ENCODE measurements at regions not wholly inside any gene's neighbourhood (a gene's known extent, or its start where the extent isn't known, plus 50 kb on each side); places are given as distances from the start of the nearest gene placed in this dataset.
A peak's percentile ranks its signal among the peaks of the same experiment; 100 is the strongest.

DNA sequence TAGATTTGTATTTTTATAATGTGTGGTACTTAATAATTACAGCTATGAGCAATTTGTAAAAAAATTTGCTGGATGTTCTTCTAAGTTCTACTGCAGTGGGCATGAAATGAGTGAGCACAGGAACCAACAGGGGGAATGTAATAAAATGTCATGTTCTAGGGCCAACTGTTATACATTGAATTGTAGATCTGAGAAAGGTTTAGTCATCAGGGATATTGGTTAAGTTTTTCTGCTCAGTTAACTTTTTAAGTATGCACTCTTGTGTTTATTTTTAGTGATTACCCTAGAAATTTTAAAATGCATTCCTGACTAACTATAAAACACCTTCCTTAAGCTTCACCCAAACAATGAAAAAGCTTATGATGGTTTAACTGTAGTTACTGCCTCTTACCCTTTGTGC is 101.8 kb downstream of the CAND1 start:
- Histone ChIP-seq H2BK12ac (ENCODE audit: low read length) (no peak overlapping the region), H4K8ac (ENCODE audit: low read depth, low read length) (no peak overlapping the region), H3K36me3 (ENCODE audit: control insufficient read depth in 1 of 2, insufficient read depth in 2 of 2, low read length in 2 of 2) (no peaks in the 10 kb centered on the region), H3K23ac (ENCODE audit: low read length) (no peak overlapping the region), H3K4me2 (ENCODE audit: low read length) (no peak overlapping the region), H2BK120ac (ENCODE audit: insufficient read depth, low read length, poor library complexity) (no peak overlapping the region), H3K27ac (ENCODE audit: low read depth, low read length) (no peak overlapping the region), H3K4ac (ENCODE audit: low read depth, low read length) (no peak overlapping the region), H2AK5ac (ENCODE audit: low read length) (no peak overlapping the region), H4K91ac (ENCODE audit: low read depth, low read length) (no peak overlapping the region), H3K14ac (ENCODE audit: low read length) (no peak overlapping the region), H3K9ac (ENCODE audit: low read length) (no peak overlapping the region), H2AFZ (ENCODE audit: insufficient read depth, low read length, poor library complexity) (no peak overlapping the region), H4K12ac (ENCODE audit: low read depth, low read length) (no peak overlapping the region), H3K4me1 (ENCODE audit: control insufficient read depth in 1 of 2, insufficient read depth in 2 of 2, low read length in 2 of 2) (no peaks in the 10 kb centered on the region), H3K79me1 (ENCODE audit: low read length) (no peaks in the 10 kb centered on the region), H3K9me3 (ENCODE audit: insufficient read depth, low read depth, low read length) (no peaks in the 10 kb centered on the region), H3K4me3 (ENCODE audit: low read depth, low read length) (no peak overlapping the region), H3K27me3 (ENCODE audit: insufficient read depth, low read length) (no peaks in the 10 kb centered on the region), H3K18ac (ENCODE audit: low read length) (no peak overlapping the region), H2BK5ac (ENCODE audit: low read depth, low read length, poor library complexity) (no peak overlapping the region), H3K79me2 (ENCODE audit: control insufficient read depth, insufficient read depth, low read length, poor library complexity) (no peaks in the 10 kb centered on the region)
- no peak for DNase-seq

DNA sequence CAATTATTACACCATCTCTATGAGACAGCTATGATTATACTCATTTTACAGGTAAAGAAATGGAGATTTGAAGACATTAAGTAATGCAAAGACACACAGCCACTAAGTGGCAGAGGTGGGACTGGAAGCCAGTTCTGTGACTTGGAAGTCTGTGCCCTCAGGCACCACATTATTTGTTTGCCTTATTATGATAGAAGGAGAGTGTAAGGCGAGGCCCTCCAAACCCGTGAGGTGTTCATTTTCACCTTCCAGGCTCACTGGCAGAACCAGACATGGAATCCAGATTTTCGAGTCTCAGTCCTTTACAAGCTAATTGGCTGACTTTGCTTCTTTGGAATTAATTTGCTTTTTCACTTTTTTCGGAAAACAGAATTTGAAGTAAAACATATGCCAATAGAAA is 107.9 kb downstream of the CAND1 start:
- peak; percentile 82 to 89 for DNase-seq
- H2BK5ac ChIP-seq (ENCODE audit: low read depth, low read length, poor library complexity) = no peak overlapping the region
- H3K4ac ChIP-seq (ENCODE audit: low read depth, low read length) = no peak overlapping the region
- H3K18ac ChIP-seq (ENCODE audit: low read length) = no peak overlapping the region
- H4K8ac ChIP-seq (ENCODE audit: low read depth, low read length) = no peak overlapping the region
- no peaks in the 10 kb centered on the region for H3K36me3 ChIP-seq (ENCODE audit: control insufficient read depth in 1 of 2, insufficient read depth in 2 of 2, low read length in 2 of 2)
- H3K9me3 ChIP-seq (ENCODE audit: insufficient read depth, low read depth, low read length) = no peaks in the 10 kb centered on the region
- H3K4me3 ChIP-seq (ENCODE audit: low read depth, low read length) = no peak overlapping the region
- no peak overlapping the region for H3K14ac ChIP-seq (ENCODE audit: low read length)
- no CpG with 5 or more reads among the region's 4 CpGs for WGBS (ENCODE audit: extremely low coverage, insufficient coverage, insufficient read length)
- no peak overlapping the region for H4K12ac ChIP-seq (ENCODE audit: low read depth, low read length)
- no peak overlapping the region for H2BK12ac ChIP-seq (ENCODE audit: low read length)
- H3K9ac ChIP-seq (ENCODE audit: low read length) = no peak overlapping the region
- no peak overlapping the region for H2AK5ac ChIP-seq (ENCODE audit: low read length)
- no peaks in the 10 kb centered on the region for H3K79me2 ChIP-seq (ENCODE audit: control insufficient read depth, insufficient read depth, low read length, poor library complexity)
- no peak overlapping the region for H3K27ac ChIP-seq (ENCODE audit: low read depth, low read length)
- no peaks in the 10 kb centered on the region for H3K27me3 ChIP-seq (ENCODE audit: insufficient read depth, low read length)
- no peak overlapping the region for H3K23ac ChIP-seq (ENCODE audit: low read length)
- no peak overlapping the region for H2BK120ac ChIP-seq (ENCODE audit: insufficient read depth, low read length, poor library complexity)
- no peaks in the 10 kb centered on the region for H3K79me1 ChIP-seq (ENCODE audit: low read length)
- H3K4me2 ChIP-seq (ENCODE audit: low read length) = no peak overlapping the region
- peaks cover 0 to 6% of the 10 kb centered on the region in 2 experiments for H3K4me1 ChIP-seq (ENCODE audit: control insufficient read depth in 1 of 2, insufficient read depth in 2 of 2, low read length in 2 of 2)
- no peak overlapping the region for H2AFZ ChIP-seq (ENCODE audit: insufficient read depth, low read length, poor library complexity)
- H4K91ac ChIP-seq (ENCODE audit: low read depth, low read length) = no peak overlapping the region

DNA sequence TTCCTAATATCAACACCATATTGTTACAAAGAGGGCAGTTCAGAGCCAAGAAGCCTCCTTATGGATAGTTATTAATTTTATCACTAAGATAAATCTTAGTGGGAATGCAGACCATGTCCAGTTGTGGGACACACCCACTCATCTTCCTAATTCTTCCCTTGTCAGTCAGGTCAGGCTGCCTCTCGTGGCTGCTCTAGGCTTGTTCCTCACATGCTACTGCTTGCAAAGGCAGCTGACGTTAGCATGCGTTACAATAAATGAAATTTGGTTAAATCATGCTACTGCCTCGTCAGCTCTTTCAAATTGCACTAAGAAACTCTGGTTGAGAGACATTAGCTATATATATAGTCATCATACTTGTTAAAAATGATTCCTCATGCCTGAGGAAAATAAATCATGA is 108.4 kb downstream of the CAND1 start:
- no peak overlapping the region for H2BK120ac ChIP-seq (ENCODE audit: insufficient read depth, low read length, poor library complexity)
- no peak overlapping the region for H4K12ac ChIP-seq (ENCODE audit: low read depth, low read length)
- peak; percentile 59 to 65 for DNase-seq
- H3K4me1 ChIP-seq (ENCODE audit: control insufficient read depth in 1 of 2, insufficient read depth in 2 of 2, low read length in 2 of 2) = peaks cover 0 to 6% of the 10 kb centered on the region in 2 experiments
- no peaks in the 10 kb centered on the region for H3K27me3 ChIP-seq (ENCODE audit: insufficient read depth, low read length)
- no peaks in the 10 kb centered on the region for H3K36me3 ChIP-seq (ENCODE audit: control insufficient read depth in 1 of 2, insufficient read depth in 2 of 2, low read length in 2 of 2)
- H3K4ac ChIP-seq (ENCODE audit: low read depth, low read length) = no peak overlapping the region
- no peak overlapping the region for H2BK5ac ChIP-seq (ENCODE audit: low read depth, low read length, poor library complexity)
- H2AK5ac ChIP-seq (ENCODE audit: low read length) = no peak overlapping the region
- H3K18ac ChIP-seq (ENCODE audit: low read length) = no peak overlapping the region
- H3K9me3 ChIP-seq (ENCODE audit: insufficient read depth, low read depth, low read length) = no peaks in the 10 kb centered on the region
- H3K14ac ChIP-seq (ENCODE audit: low read length) = no peak overlapping the region
- WGBS (ENCODE audit: extremely low coverage, insufficient coverage, insufficient read length) = no CpG with 5 or more reads among the region's 4 CpGs
- no peak overlapping the region for H3K27ac ChIP-seq (ENCODE audit: low read depth, low read length)
- H3K23ac ChIP-seq (ENCODE audit: low read length) = no peak overlapping the region
- H3K79me1 ChIP-seq (ENCODE audit: low read length) = no peaks in the 10 kb centered on the region
- H3K9ac ChIP-seq (ENCODE audit: low read length) = no peak overlapping the region
- H4K8ac ChIP-seq (ENCODE audit: low read depth, low read length) = no peak overlapping the region
- H2AFZ ChIP-seq (ENCODE audit: insufficient read depth, low read length, poor library complexity) = no peak overlapping the region
- no peaks in the 10 kb centered on the region for H3K79me2 ChIP-seq (ENCODE audit: control insufficient read depth, insufficient read depth, low read length, poor library complexity)
- no peak overlapping the region for H4K91ac ChIP-seq (ENCODE audit: low read depth, low read length)
- H3K4me3 ChIP-seq (ENCODE audit: low read depth, low read length) = no peak overlapping the region
- H2BK12ac ChIP-seq (ENCODE audit: low read length) = no peak overlapping the region
- no peak overlapping the region for H3K4me2 ChIP-seq (ENCODE audit: low read length)

DNA sequence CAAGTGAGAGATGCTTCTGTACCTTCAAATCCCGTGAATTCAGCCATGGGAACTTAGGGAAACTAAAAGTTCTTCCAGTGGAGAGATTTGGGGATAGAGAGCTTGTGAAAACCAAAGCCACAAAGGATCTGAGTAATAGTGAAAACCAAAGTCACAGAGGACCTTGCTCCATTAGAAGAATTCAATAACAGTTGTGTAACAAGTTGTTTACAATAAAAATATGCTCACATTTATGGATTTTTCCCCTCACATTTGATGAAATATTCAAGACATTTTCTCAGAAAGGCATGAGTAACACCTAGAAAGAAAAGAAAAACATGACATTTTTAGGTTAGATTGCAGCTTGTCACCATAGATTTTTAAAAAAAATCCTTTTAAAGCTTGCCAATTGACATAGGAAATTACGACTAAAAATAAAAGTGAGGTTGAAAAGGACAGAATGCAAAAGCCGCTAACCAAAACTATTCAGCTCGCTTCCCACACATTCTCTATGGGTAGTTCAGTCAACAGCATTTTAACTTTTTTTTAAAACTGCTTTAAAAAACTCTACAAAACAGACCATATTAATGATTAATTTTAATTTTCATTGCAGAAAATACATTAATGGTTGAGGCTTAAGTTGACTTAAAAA is 113.2 kb downstream of the CAND1 start:
- Histone ChIP-seq H3K79me1 (ENCODE audit: low read length) (no peaks in the 10 kb centered on the region), H2BK12ac (ENCODE audit: low read length) (no peak overlapping the region), H3K27me3 (ENCODE audit: insufficient read depth, low read length) (no peaks in the 10 kb centered on the region), H3K4me1 (ENCODE audit: control insufficient read depth in 1 of 2, insufficient read depth in 2 of 2, low read length in 2 of 2) (peaks cover 0 to 3% of the 10 kb centered on the region in 2 experiments), H3K4ac (ENCODE audit: low read depth, low read length) (no peak overlapping the region), H4K12ac (ENCODE audit: low read depth, low read length) (no peak overlapping the region), H3K36me3 (ENCODE audit: control insufficient read depth in 1 of 2, insufficient read depth in 2 of 2, low read length in 2 of 2) (no peaks in the 10 kb centered on the region), H3K9me3 (ENCODE audit: insufficient read depth, low read depth, low read length) (no peaks in the 10 kb centered on the region), H2BK5ac (ENCODE audit: low read depth, low read length, poor library complexity) (no peak overlapping the region), H4K91ac (ENCODE audit: low read depth, low read length) (no peak overlapping the region), H3K4me2 (ENCODE audit: low read length) (no peak overlapping the region), H3K18ac (ENCODE audit: low read length) (no peak overlapping the region), H3K27ac (ENCODE audit: low read depth, low read length) (no peak overlapping the region), H2AFZ (ENCODE audit: insufficient read depth, low read length, poor library complexity) (no peak overlapping the region), H2BK120ac (ENCODE audit: insufficient read depth, low read length, poor library complexity) (no peak overlapping the region), H3K4me3 (ENCODE audit: low read depth, low read length) (no peak overlapping the region), H2AK5ac (ENCODE audit: low read length) (no peak overlapping the region), H3K79me2 (ENCODE audit: control insufficient read depth, insufficient read depth, low read length, poor library complexity) (no peaks in the 10 kb centered on the region), H3K14ac (ENCODE audit: low read length) (no peak overlapping the region), H4K8ac (ENCODE audit: low read depth, low read length) (no peak overlapping the region), H3K23ac (ENCODE audit: low read length) (no peak overlapping the region), H3K9ac (ENCODE audit: low read length) (no peak overlapping the region)
- no peak for DNase-seq
- no CpG with 5 or more reads among the region's 4 CpGs for WGBS (ENCODE audit: extremely low coverage, insufficient coverage, insufficient read length)
